Keratinocyte (primary cell): ENCODE measurements at regions not wholly inside any gene's neighbourhood (a gene's known extent, or its start where the extent isn't known, plus 50 kb on each side); places are given as distances from the start of the nearest gene placed in this dataset.

ENCODE experiments used
- DNase-seq: peaks from one replicate; pipeline ENCODE4 v3.0.0-alpha.2; 2011; ENCODE audit warnings: low read depth, missing footprints, low spot score
- FAIRE-seq: peaks from 2 replicates; lab custom pipeline; 2011; peaks lifted over from hg19 to GRCh38; lab: Jason Lieb, UNC
- H2AFZ ChIP-seq: 2 replicates; pipeline ENCODE4 v1.6.0; 2012; ENCODE audit warnings: low read length, control low read depth, inconsistent platforms; ENCODE audit not compliant: control insufficient read depth
- H3K27ac ChIP-seq: 2 replicates; pipeline ENCODE4 v1.5.1; 2011; ENCODE audit warnings: low read length; ENCODE audit not compliant: control insufficient read depth, insufficient read depth
- H3K27me3 ChIP-seq: 3 replicates; pipeline ENCODE4 v1.6.0; 2011; ENCODE audit warnings: low read length; ENCODE audit not compliant: control insufficient read depth, insufficient read depth; ENCODE audit errors: extremely low read depth
- H3K36me3 ChIP-seq, 2 experiments: 2 replicates in 1 of 2; 3 replicates in 1 of 2; pipeline ENCODE4 v1.5.1; 2011; ENCODE audit warnings: low read length in 2 of 2, mild to moderate bottlenecking in 1 of 2; ENCODE audit not compliant: control insufficient read depth in 2 of 2, insufficient read depth in 2 of 2; ENCODE audit errors: extremely low read depth in 1 of 2
- H3K4me1 ChIP-seq: 3 replicates; pipeline ENCODE4 v1.5.1; 2011; ENCODE audit warnings: low read length; ENCODE audit not compliant: control insufficient read depth, insufficient read depth; ENCODE audit errors: extremely low read depth
- H3K4me2 ChIP-seq: 3 replicates; pipeline ENCODE4 v1.6.0; 2011; ENCODE audit warnings: low read depth, low read length; ENCODE audit not compliant: control insufficient read depth, insufficient read depth; ENCODE audit errors: extremely low read depth
- H3K4me3 ChIP-seq, 3 experiments: fragments of 200-600 bp in 1 of 3; sonication (generic) in 1 of 3; 2 replicates in 2 of 3; 3 replicates in 1 of 3; pipeline ENCODE4 v1.5.1; 2011 to 2016; ENCODE audit warnings: low read length in 3 of 3, mild to moderate bottlenecking in 3 of 3, control low read depth in 2 of 3, inconsistent platforms in 1 of 3, low read depth in 1 of 3, mixed read lengths in 1 of 3, mixed run types in 1 of 3, moderate library complexity in 1 of 3; ENCODE audit not compliant: control insufficient read depth in 2 of 3, insufficient read depth in 2 of 3; ENCODE audit errors: extremely low read depth in 1 of 3
- H3K79me2 ChIP-seq: 2 replicates; pipeline ENCODE4 v1.6.0; 2012; ENCODE audit warnings: low read length; ENCODE audit not compliant: control insufficient read depth, insufficient read depth
- H3K9ac ChIP-seq: 3 replicates; pipeline ENCODE4 v1.6.0; 2011; ENCODE audit warnings: low read length; ENCODE audit not compliant: control insufficient read depth, insufficient read depth; ENCODE audit errors: extremely low read depth
- H3K9me1 ChIP-seq: 3 replicates; pipeline ENCODE4 v1.6.0; 2011; ENCODE audit warnings: low read length; ENCODE audit not compliant: control insufficient read depth, insufficient read depth; ENCODE audit errors: extremely low read depth
- H3K9me3 ChIP-seq: 2 replicates; pipeline ENCODE4 v1.5.1; 2012; ENCODE audit warnings: low read depth, low read length; ENCODE audit not compliant: control insufficient read depth
- H4K20me1 ChIP-seq: 3 replicates; pipeline ENCODE4 v1.6.0; 2011; ENCODE audit warnings: low read length; ENCODE audit not compliant: control insufficient read depth, insufficient read depth; ENCODE audit errors: extremely low read depth
- EZH2 ChIP-seq: IDR thresholded peaks from one replicate; pipeline ENCODE4 v1.6.1; 2012; ENCODE audit warnings: inconsistent platforms, mild to moderate bottlenecking, low read length, moderate library complexity
- dilution Hi-C: fragments of 300-500 bp; cut with MboI; formaldehyde crosslinking; loops from one replicate; pipeline ENCODE4 v1.7.0; 2020; ENCODE audit warnings: low sequenced_read_pairs; ENCODE audit not compliant: extremely low pct_ligation_motif_present
- TF ChIP-seq, protein P1 (sequence below), 3 experiments: IDR thresholded peaks in 1 of 3; conservative IDR thresholded peaks in 1 of 3; optimal IDR thresholded peaks in 1 of 3; 2 replicates in 2 of 3; 3 replicates in 1 of 3; pipeline versions ENCODE3 to v1.5.1; 2011; ENCODE audit warnings: low read length in 3 of 3, mild to moderate bottlenecking in 3 of 3, moderate library complexity in 2 of 3, control low read depth in 1 of 3, inconsistent platforms in 1 of 3; ENCODE audit not compliant: insufficient read depth in 2 of 3; ENCODE audit errors: extremely low read depth in 1 of 3

DNA sequence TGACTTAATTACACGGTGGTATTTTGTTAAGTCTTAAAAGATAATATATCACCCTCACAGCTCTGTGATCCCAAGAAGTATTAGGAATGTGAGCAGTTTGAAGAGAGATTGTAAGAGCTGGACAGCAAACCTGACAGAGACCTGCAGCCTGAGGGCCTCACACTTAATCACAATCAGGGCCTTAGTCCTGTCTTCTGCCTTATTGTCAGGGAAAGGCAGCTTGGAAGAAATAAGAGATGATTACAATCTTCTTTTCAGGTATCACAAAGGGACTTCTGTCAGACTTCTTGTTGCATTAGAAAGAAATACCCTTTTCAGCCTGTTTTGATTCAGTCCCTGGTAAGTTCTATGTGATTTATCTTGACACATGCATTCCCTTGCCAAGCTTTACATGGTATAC is 1433.8 kb upstream of the SLC39A10 start:
- no peak for TF ChIP-seq EZH2
- TF ChIP-seq, protein P1, sequence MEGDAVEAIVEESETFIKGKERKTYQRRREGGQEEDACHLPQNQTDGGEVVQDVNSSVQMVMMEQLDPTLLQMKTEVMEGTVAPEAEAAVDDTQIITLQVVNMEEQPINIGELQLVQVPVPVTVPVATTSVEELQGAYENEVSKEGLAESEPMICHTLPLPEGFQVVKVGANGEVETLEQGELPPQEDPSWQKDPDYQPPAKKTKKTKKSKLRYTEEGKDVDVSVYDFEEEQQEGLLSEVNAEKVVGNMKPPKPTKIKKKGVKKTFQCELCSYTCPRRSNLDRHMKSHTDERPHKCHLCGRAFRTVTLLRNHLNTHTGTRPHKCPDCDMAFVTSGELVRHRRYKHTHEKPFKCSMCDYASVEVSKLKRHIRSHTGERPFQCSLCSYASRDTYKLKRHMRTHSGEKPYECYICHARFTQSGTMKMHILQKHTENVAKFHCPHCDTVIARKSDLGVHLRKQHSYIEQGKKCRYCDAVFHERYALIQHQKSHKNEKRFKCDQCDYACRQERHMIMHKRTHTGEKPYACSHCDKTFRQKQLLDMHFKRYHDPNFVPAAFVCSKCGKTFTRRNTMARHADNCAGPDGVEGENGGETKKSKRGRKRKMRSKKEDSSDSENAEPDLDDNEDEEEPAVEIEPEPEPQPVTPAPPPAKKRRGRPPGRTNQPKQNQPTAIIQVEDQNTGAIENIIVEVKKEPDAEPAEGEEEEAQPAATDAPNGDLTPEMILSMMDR (optimal IDR thresholded peaks at IDR 0.05 in 1 of 3, IDR thresholded peaks at IDR 0.05 in 1 of 3, conservative IDR thresholded peaks at IDR 0.05 in 1 of 3; ENCODE audit: extremely low read depth in 1 of 3, insufficient read depth in 2 of 3, low read length in 3 of 3), result no peak
- Histone ChIP-seq H3K79me2 (no peaks in the 10 kb centered on the region), H2AFZ (no peak overlapping the region), H3K9ac (no peak overlapping the region), H3K4me3 (no peak overlapping the region), H4K20me1 (no peaks in the 10 kb centered on the region), H3K4me2 (no peak overlapping the region), H3K27ac (no peak overlapping the region), H3K27me3 (no peaks in the 10 kb centered on the region), H3K9me3 (no peaks in the 10 kb centered on the region), H3K9me1 (no peaks in the 10 kb centered on the region), H3K36me3 (no peaks in the 10 kb centered on the region), H3K4me1 (no peaks in the 10 kb centered on the region)
- DNase-seq (no peak), FAIRE-seq (no peak)
- dilution Hi-C loops, result no loop called here

DNA sequence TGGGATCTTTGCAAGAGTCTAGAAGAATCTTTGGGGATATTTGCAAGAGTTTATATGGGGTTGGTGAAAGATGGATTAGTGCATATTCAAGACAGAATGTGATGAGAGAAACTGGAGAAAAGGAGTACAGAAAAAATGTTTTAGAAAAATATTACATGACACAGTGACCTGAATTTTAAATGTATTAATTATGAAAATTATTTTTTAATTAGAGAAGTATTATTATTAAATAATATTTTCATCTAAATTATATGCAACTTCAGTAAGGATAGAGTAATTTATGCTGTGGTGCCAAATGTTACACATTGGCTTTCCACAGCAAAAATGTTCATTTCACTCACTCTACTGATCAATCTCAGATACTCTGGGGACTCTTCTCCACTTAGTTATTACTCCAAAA is 1442.8 kb upstream of the SLC39A10 start:
- no peaks in the 10 kb centered on the region for H4K20me1 ChIP-seq
- H3K4me3 ChIP-seq, result no peak overlapping the region
- no peak for TF ChIP-seq EZH2
- TF ChIP-seq, protein P1 (optimal IDR thresholded peaks at IDR 0.05 in 1 of 3, IDR thresholded peaks at IDR 0.05 in 1 of 3, conservative IDR thresholded peaks at IDR 0.05 in 1 of 3; ENCODE audit: extremely low read depth in 1 of 3, insufficient read depth in 2 of 3, low read length in 3 of 3), result no peak
- no peak overlapping the region for H3K9ac ChIP-seq
- no peak overlapping the region for H3K4me2 ChIP-seq
- no peaks in the 10 kb centered on the region for H3K9me1 ChIP-seq
- dilution Hi-C loops, result no loop called here
- no peak for DNase-seq
- H2AFZ ChIP-seq, result no peak overlapping the region
- no peaks in the 10 kb centered on the region for H3K36me3 ChIP-seq
- FAIRE-seq, result no peak
- H3K4me1 ChIP-seq, result no peaks in the 10 kb centered on the region
- no peaks in the 10 kb centered on the region for H3K27me3 ChIP-seq
- no peak overlapping the region for H3K27ac ChIP-seq
- H3K79me2 ChIP-seq, result no peaks in the 10 kb centered on the region
- no peaks in the 10 kb centered on the region for H3K9me3 ChIP-seq
